NCI-H446 treated with DMSO at 0.1 percent for 48 hours (cell line): ENCODE measurements at regions not wholly inside any gene's neighbourhood (a gene's known extent, or its start where the extent isn't known, plus 50 kb on each side); places are given as distances from the start of the nearest gene placed in this dataset.
"Not testable (repeated sequence)": the region's sequence is repeated elsewhere in the genome, so short reads cannot be mapped to it uniquely, and the experiment has no call there.

ENCODE experiments used
- DNase-seq: peaks from one replicate; lab custom pipeline; 2025; lab: John Stamatoyannopoulos, UW

DNA sequence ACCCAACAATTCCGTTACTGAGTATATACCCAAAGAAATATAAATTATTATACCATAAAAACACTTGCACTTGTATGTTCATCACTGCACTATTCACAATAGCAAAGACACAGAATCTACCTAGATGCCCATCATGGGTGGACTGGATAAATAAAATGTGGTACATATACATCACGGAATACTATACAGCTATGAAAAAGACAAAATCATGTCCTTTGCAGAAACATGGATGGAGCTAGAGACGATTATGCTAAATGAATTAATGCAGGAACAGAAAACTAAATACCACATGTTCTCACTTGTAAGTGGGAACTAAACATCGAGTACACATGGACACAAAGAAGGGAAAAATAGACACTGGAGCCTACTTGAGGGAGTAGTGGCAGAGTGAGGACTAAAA lies 185.3 kb downstream of the PYDC2 start:
- no peak for DNase-seq

DNA sequence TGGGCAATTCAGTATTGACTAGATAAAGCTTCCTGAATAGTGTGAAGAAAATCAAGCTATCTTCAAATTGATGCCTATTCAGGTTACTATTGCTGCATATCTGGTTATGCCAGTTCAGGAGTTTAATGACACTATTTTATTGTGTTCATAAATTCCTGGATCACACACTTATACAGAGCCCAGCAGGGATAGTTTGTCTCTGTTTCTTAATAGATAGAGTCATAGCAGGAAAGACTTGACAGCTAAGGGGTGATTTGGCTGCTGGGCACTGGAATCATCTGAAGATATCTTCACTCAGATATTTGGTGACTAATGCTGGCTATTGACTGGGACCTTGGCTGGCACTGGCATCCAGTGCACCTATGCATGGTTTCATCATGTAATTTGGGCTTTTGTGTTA lies 187.8 kb downstream of the PYDC2 start:
- DNase-seq, result no peak

DNA sequence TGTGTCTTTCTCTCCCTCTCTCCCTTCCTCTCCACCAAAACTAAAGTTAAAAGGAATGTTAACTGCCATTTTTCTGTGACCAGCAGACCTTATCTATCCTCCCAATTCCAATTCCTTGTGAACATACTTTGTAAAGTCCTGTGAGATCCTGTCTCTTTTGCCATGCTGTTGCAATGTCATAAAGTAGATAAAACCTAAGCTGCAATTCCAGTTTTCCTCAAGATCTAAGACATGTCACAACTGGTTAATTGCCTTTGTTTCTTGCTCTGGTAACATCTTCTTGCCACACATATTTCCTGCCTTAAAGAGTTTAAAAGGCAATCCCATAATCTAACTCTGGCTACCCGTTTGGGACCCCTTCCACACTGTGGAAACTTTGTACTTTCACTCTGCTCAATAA lies 188.7 kb downstream of the PYDC2 start:
- DNase-seq, result no peak

DNA sequence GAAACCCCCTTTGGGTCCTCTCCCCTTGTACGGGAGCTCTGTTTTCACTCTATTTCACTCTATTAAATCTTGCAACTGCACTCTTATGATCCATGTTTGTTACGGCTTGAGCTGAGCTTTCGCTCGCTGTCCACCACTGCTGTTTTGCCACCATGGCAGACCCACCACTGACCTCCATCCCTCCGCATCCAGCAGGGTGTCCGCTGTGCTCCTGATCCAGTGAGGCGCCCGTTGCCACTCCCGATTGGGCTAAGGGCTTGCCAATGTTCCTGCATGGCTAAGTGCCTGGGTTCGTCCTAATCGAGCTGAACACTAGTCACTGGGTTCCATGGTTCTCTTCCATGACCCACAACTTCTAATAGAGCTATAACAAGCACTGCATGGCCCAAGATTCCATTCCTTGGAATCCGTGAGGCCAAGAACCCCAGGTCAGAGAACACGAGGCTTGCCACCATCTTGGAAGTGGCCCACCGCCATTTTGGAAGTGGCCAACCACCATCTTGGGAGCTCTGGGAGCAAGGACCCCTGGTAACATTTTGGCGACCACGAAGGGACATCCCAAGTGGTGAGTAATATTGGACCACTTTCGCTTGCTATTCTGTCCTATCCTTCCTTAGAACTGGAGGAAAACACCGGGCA lies 197.9 kb downstream of the PYDC2 start:
- DNase-seq, result not testable (repeated sequence)

DNA sequence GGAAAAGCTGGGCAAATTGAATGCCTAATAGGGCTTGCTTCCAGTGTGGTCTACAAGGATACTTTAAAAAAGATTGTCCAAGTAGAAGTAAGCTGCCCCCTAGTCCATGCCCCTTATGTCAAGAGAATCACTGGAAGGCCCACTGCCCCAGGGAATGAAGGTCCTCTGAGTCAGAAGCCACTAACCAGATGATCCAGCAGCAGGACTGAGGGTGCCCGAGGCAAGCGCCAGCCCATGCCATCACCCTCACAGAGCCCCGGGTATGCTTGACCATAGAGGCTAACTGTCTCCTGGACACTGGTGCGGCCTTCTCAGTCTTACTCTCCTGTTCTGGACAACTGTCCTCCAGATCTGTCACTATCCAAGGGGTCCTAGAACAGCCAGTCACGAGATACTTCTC lies 201.2 kb downstream of the PYDC2 start:
- not testable (repeated sequence) for DNase-seq

DNA sequence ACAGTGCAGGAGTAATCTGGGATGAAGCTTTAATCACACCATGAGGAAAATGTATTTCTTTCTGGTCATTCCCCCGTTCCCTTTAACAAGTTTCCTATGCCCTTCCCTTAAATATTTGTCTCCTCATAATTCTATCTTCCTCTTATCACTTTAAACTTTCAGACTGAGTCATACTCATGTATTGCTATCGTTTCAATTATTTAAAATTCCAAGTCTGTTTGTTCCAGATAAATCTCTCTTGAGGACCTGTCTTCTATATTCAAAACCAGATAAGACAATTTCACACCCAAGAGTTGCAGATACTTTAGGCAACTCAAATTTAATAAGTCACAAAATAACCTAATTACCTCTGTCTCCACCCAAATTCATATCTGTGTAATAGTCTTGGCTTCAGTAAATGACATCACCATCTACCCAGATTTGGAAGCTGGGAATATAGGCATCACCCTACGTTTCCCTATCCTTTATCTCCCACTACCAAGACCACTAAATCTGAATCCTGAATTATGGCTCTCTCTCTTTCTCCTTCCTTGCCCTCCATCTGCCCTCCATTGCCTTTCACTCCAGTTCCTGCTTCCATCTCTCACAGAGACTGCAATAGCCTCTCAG lies 220.1 kb downstream of the PYDC2 start:
- DNase-seq, result no peak

DNA sequence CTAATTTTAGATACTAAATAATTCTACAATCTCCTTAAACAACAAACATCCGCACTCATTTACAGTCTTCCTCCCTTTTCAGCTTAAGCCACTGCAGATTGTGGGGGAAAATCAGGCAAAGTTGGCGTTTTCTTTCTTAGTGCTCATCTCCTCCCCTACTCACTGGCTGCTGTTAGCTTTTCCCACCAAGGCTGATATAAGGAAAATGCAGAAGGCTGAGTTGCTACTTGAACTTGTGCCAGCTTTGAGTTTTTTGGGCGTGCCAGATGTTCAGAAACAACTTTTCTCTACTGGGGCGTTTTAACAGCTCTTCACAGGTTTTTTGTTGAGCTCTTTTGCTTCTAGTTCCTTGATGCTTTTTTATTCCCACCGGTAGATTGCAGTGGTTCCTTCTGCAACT lies 222.0 kb downstream of the PYDC2 start:
- no peak for DNase-seq

DNA sequence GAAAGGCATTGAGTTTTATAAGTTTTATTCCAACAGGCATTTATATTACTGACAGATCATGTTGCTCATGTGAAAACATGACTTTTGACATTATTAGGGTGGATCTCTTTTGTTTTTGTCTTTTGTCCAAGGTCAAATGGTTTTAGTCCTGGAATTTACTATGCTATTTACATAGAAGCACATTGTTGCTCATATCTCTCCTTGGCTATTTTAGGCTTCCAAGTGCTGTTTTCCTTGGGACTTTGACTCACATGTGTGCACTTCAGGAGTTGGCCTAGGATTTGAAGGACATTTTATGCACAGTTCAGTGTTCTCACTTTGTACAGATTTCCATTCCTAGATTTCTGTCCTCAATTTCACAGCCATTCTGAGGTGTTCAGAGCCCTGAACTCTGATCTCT lies 225.7 kb downstream of the PYDC2 start:
- DNase-seq, result no peak

DNA sequence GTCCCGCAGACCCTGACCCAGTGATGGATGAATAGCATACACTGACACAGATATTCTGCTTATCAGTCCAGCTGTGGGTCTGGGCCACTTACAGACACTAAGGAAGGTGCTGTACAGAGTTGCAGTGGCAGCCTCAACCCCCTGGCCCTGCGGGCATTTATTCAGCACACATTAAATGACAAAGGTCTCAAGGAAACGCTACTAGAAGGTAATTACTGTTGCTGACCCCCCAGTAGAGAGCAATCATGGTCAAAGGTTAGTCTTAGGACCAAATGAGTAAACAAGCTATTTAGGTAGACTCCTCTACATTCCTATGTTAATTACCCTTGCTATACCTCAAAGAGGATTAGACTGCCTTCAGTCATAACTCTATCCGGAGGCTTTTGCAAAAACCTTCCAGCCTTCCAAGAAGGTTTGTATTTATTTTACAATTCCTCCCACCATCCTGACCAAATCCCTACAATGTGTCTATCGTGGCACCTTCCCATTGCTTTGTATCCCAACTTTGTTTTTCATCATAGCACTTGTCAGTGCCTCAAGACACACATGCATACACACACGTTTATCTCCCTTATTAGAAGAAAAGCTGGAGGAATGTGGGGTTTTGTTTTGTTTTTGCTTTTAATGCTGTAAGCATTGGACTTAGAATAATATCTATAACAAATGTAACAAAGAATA lies 227.9 kb downstream of the PYDC2 start:
- DNase-seq, result no peak

DNA sequence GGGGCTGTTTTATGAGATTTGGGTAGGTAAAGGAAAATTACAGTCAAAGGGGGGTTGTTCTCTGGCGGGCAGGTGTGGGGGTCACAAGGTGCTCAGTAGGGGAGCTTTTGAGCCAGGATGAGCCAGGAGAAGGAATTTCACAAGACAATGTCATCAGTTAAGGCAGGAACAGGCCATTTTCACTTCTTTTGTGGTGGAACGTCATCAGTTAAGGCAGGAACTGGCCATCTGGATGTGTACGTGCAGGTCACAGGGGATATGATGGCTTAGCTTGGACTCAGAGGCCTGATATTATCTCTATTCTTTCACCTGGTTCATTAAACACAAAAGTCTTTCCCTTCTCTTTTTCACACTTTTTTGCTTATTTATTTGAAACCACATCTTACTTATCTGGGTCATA lies 230.2 kb downstream of the PYDC2 start:
- not testable (repeated sequence) for DNase-seq

DNA sequence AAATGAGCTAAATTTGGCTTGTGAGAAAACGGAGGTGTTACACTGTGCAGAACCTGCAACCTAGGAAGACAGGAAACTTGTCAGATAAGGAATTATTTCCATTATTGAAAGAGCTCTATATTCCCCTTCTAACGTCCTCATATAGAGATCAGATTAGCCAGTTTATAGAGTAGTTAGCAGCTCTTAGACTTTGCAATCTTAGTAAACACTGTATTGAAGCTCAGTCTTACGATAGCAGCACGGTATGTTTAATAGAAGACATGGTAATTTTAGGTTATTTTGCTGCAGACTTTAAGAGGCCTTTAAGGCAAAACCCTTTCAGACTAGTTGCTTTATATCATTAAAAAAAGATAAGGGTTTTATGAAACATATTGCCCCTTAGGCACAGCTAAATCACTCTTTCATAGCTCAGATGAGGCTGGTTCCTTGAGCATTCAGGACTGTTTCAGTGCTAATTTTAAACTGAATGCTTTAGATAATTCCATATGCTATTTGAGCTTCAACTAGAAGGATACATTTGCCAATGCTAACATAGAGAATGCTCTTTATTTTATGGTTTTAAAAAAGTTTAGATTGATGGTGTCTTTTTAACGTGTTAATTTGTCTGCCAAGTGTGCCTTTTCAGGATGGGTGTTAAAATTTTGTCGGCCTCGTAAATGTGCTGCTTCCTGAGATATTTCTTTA lies 234.3 kb downstream of the PYDC2 start:
- no peak for DNase-seq

DNA sequence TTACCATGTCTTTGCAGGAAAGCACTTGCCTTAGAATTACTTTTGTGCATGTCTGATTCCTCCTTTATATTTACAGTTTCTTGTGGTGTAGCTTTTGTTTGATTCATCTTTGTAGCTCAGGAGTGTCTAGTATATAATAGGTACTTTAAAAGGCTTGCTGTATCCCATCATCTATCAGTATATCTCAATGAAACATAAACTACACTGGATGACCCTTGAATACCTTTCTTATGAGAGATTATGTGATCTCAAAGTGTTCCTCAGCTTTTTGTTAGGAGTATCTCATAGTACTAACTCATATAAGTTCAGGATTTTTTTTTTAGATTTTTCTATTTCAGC lies 234.8 kb downstream of the PYDC2 start:
- DNase-seq, result no peak

DNA sequence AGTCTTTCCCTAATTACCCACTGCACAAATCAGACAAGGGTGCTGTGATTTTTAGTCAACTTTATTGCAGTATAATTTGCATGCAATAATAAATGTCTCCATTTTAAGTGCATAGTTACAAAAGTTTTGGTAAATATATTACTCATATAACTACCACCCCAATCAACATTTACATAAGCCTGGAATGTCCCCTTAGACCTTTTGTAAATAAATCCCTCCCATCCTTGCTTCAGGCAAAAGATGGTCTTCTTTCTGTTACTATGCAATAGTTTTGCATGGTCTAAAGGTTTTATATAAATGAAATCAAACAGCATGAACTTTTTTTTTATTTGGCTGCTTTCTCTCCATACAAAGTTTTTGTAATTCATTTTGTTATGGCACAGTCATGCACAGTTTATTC lies 235.4 kb downstream of the PYDC2 start:
- no peak for DNase-seq

DNA sequence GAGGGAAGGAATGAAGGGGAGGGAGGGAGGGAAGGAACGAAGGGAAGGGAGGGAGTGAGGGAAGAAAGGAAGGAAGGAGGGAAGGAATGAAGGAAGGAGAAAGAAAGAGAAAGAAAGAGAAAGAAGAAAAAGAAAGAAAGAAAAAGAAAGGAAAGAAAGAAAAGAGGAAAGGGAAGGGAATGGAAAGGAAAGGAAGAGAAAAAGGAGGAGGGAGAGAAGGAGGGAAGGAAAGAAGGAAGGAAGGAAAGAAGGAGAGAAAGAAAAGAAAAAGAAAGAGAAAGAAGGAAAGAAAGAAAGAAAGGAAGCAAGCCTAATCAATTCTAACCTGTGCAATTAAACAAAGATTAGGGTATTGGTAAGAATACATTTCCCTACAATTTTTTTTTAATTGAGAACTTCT lies 238.6 kb downstream of the PYDC2 start:
- no peak for DNase-seq

DNA sequence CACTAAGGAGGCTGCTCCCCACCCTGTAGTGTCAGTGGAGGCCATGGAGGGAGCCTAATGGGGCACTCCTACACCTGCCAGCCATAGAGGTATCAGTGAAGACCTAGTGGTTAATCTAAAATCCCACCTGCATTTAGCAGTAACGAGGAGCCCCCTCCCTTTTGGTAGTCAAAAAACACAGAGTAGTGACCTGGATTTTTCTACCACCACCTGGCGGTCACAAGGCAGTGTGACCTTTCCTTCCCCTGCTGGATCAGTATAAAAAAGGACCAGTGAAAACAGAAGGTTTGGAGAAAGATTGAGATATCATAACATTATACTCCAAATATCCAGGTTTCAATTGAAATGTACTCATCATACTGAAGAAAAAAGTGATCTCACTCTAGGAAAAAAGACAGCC lies 241.2 kb downstream of the PYDC2 start:
- no peak for DNase-seq

DNA sequence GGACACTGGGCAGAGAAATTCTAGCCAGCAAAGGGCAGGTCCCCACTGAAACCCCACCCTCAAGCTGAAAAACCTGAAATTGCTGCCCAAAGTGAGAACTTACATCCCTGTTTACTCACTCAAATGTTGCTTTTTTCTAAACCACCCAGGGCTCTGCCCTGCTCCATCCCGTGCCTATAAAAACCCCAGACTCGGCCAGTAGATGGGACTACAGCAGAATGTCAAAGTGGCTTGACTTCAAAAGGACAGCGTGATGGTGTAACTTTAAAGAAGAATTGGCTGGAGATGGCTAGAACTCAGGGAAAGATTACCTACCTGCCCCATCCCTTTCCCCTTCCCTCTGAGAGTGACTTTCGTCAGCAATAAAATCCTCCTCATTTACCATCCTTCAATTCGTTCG lies 246.9 kb downstream of the PYDC2 start:
- no peak for DNase-seq

DNA sequence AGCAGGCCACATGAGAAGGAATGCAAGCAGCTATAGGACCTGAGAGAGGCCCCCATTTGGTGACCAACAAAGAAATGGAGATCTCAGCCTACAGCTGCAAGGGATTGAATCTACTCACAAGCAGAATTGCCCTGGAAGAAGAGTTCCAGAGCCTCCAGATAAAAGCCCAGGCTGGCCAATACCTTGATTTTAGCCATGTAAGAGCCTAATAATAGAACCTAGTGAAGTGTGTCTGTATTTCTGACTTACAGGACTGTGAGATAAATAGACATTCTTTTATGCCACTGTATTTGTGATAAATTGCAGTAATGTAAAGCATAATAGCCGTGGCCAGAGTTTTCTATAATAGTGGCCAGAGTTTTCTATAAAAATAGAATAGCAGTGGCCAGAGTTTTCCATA lies 254.6 kb downstream of the PYDC2 start:
- no peak for DNase-seq

DNA sequence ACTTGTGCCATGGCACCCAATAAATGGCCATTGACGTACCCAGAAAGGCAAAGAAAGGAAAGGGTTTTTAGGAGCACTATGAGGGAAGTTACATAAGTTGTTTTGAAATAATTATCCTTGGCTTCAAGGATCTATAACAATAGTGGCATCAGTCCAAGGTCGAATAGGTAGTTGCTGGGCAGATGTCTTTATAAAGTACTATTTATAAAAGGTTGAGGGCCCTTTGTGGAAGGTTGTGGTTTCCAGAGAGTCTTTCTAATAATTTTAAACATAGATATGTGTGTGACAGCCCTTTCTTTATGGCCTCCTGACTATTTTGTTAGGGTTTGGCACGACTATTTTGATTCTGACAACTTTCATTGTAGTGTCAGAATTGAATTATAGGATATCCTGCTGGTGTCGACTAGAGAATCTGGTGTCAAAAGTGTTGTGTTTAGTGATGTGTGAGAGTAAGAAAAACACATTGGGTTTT lies 260.5 kb downstream of the PYDC2 start:
- peak; percentile 27 for DNase-seq

DNA sequence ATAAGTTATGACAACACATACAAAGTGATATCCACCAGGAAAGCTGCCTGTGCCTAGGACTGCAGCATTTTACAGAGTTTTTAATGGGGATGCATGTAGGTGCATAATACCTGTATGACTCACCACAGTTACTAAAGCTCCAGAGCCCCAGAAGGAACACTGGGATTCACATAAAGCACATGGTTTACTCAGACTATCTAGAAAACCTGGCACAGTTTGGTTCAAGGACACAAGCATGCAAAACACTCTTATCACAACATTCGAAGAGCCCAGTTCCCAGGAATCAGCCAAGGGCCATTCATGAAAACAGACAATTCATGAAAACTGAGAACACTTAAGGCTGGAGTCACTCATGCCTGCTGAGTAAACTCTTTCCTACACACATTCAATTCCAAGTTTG lies 261.0 kb downstream of the PYDC2 start:
- no peak for DNase-seq

DNA sequence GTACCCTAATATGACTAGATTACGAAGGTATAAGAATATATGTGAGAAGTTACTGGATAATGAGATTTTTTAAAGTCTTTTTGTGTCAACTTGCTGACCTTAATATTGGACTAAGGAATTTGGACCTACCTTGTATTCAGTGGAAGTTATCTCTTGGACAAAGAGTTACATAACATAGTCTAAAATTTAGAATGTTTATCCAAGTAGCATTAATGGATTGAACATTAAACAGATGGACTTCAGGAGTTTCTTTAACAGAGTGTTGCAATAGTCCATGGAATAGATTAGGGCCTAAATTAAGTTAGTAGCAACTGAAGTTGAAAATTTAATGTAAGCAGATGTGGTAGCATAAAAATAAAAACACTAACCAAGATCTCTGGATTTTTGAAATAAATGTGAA lies 266.4 kb downstream of the PYDC2 start:
- DNase-seq, result no peak

DNA sequence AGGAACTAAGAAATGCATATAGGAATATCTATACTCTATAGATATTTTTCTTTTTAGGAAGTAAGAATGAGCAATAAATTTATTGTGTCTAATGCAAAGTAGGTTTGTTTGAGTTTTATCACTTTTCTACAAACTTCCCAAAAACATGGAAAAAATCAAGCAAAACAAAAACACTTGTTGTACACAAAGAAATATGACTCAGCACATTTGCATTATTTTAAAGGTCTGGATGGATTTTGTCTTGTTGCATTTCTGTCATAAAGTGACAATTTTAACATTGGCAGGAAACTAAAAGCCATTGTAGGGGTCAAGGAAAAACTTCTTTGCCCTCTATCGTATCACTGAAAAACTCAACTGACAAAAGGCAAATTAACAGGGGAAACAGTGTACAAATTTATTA lies 267.2 kb downstream of the PYDC2 start:
- no peak for DNase-seq

DNA sequence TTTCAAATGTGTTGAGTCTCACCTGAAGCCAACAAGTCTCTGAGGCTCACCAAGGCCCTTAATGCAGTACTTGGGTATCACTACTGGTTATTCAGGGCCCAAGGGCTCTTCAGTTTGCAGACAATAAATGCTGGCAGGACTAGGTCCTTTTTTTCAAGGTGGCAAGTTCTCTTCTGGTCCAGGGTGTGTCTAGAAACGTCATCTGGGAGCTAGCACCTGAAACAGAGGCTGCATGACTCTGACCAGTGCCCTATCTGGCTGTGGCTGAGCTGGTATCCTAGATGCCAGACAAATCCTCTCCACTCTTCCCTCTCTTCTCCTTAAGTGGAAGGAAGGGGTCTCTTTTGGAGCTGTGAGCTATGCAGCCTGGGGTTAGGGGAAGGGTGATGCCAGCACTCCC lies 276.8 kb downstream of the PYDC2 start:
- no peak for DNase-seq

DNA sequence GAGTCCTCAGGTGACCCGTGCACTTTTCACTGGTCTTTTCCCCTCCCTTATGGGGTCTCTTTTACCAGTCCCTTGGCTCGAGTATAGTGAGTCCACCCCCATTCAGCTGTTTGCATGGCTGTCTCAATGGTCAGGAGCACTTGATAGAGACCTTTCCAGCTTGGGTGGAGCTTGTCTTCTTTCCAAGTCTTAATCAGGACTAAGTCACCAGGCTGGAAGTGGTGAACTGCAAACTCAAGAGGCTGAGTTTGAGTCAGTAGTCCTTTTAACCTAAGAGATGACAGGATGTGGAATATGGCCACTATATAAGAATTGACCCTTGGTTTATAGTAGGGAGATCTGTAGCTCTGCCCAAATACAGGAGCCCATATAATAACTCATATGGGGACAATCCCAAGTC lies 279.7 kb downstream of the PYDC2 start:
- no peak for DNase-seq
